NCI-H2171 treated with DMSO at 0.1 percent for 48 hours (cell line): ENCODE measurements at regions not wholly inside any gene's neighbourhood (a gene's known extent, or its start where the extent isn't known, plus 50 kb on each side); places are given as distances from the start of the nearest gene placed in this dataset.
"Not testable (repeated sequence)": the region's sequence is repeated elsewhere in the genome, so short reads cannot be mapped to it uniquely, and the experiment has no call there.

Source experiments
- DNase-seq: peaks from one replicate; lab custom pipeline; 2025; lab: John Stamatoyannopoulos, UW

DNA sequence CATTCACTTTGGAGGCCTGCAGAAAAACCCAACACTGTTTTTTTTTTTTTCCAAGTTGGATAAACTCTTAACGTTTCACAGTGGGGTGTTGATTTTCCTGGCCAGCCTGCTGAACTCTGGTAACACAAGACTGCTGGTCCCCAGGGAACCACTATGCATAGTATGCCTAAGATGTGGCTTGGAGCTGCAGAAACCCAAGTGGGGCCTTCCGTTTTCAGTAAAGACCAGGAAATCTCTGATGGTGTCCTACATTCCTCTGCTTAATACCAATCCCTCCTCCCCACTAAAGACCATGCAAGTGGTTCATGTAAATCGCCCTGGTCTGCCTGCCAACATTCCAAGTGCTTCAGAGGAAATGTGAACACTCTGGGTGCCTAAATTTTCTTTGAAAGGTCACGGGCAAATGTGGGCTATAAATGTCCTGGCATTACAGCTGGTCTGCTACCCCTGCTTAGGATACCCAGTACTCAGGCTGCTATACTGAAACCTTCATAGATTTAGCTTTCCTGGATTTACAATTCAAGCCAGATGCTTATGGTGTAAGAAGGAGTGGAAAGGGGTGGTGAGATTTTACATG is 615.4 kb downstream of the MAFB start:
- DNase-seq, result peak; percentile 58

DNA sequence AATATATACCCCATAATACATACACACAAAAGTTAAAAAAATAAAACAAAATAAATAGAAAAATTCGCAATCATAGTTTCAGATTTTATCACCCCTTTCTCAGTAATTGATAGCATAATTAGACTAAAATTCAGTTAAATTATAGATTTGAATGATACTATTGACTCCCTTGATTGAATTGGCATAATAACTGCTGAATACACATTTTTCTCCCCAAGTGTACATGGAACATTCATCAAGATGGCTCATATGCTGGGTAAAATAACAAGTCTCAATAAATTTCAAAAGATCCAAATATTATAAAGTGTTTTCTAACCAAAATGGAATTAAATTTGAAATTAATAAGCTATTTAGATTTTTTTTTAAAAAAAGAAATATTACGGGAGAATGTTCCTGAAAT is 616.1 kb downstream of the MAFB start:
- no peak for DNase-seq

DNA sequence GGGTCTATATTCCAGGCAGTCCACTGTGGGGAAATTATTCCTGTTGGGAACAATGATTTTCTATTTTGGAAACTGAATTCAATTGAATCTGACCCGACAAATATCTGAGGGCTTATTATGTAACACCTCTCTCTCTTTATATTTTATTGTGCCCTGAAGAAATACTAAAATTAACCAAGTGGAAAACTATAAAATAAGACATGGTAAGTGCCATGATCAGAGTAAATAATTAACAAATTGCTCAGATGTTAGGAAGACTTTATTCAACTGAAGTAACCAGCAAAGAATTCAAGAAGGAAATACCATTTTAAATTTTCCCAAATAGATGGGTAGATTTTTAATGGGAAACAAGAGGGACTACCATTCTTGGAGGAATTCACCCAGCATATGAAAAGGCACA is 632.9 kb downstream of the MAFB start:
- no peak for DNase-seq

DNA sequence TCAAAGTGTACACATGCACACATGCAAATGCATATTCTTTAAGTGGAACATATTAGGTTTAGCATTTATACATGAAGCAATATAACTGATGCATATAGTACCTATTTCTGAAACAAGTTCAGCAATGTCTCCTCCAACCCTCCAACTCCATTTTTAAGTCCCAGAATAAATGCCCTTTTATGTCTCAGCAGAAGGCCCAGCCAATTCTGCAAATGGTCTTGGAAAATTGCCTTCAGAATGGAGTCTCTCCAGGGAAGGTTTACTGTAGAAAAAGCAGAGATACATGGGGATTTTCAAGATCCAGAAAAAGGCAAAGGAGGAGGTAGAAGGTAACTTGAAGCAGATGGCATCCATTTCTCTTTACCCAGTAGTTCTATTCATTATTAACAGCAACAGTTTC is 633.3 kb downstream of the MAFB start:
- DNase-seq, result no peak

DNA sequence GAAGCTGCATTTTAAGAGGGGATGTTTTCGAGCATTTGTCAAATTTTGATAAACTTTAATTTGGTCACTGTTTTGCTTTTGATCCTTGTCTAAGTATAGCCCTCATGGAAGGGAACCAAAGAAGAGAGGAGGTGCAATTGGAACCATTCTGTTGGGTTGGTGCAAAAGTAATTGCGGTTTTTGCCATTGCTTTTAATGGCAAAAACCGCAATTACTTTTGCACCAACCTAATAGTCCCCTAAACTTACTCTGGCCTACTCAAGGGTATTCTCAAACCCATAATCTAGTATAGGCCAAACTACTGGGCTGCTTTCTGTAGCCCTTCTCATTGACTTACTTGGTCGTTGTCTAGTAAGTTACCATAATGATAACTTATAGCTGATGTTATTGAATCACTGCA is 634.7 kb downstream of the MAFB start:
- DNase-seq, result no peak

DNA sequence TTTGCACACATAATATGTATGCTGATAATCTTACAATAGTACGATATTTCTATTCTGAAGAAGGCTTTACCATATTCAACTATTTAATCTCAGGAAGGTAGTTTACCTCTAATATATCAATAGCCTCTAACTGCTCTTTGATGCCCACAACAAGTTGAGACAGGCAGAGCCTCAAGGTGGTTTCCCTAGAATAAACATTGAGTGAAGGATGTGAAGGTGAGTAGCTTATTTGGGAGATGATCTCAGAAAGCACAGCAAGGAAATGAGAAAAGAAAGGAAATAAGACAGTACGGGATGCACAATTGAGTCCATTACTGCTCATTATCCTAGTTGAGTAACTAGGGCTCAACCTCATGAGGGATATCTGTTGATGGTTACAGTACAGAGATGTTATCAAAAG is 638.4 kb downstream of the MAFB start:
- DNase-seq, result no peak

DNA sequence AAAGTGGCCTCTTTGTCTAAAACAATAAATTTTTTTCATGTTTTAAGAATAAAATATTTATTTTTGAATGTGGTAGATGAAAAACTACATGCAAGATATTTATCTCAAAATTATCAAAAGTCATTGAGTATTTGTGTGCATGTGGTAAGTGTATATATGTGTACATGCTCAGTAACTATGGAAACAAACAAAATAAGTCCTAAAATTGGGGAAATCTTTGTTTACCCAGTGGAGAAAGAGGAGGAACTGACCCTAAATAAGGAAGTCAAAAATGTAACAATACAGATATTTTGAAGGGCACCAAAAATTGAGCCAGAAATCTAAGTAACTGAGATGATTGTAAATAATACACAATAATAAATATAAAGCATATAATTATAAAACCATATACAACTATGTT is 639.2 kb downstream of the MAFB start:
- DNase-seq, result no peak

DNA sequence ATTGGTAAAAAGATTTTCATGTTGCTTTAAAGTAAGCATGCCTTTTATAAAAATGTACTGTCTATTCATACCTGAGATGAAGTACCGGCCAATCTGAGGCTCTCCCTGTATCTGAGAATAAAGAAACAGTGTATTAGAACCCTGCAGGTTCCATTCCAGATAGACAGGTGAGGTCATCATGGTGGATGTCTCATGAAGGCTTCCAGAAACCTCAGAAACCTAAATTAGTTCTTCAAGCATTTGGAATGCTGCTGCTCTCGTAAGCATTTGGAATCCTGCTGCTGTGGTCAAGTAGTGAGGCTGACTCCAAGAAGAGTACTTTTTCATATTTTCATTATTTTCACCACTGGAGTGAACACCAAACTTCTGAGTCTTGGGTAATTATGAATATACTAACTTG is 642.3 kb downstream of the MAFB start:
- no peak for DNase-seq

DNA sequence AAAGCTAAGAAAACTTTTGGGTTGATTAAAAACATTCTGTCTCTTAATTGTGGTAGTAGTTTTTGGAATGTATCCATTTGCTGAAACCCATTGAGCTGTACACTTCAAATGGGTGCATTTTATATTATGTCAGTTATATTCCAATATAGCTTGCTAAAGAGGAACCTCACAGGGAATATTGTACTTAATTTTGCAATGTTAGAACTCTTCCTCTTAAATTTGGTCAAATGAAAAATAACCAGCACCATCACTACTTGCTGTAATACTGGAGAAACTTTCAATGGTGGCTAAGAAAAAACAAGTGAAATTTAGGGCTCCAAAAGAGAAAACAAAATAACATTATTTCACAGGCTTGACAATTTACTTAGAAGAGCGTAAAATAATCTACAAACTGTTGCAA is 651.5 kb downstream of the MAFB start:
- no peak for DNase-seq

DNA sequence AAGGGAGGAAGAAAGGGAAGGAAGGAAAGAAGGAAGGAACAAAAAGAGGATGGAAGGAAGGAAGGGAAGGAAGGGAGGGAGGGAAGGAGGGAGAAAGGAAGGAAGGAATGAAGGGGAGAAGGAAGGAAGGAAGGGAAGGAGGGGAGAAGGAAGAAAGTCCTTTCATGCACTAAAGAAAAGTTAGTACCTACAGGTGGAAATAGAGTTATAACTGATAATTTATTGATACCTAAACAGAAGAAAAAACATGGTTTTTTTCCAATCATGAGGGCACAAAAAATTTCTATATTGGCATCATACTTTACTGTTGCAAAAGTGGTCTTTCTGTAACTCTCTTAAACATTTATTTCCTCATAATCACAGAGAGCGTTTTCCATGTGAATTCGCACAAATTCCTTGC is 659.4 kb downstream of the MAFB start:
- no peak for DNase-seq

DNA sequence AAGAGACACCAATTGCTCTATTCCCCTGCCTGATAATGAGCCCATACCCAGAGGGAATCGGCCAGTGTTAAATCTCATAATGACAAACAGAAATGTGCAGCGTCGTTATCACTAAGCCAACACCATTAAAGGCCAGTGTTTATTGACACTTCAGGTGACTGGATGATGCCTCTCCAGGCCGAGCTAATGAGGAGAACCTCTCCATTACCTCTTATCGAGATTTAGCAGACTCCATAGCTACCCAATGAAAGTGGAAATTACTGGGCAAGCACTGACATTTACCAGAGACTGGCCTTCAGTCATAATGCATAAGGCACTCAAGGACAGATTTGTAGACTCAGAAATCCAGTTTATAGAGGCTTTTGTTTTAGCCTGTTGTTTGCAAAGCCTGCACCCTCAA is 669.5 kb downstream of the MAFB start:
- DNase-seq, result no peak

DNA sequence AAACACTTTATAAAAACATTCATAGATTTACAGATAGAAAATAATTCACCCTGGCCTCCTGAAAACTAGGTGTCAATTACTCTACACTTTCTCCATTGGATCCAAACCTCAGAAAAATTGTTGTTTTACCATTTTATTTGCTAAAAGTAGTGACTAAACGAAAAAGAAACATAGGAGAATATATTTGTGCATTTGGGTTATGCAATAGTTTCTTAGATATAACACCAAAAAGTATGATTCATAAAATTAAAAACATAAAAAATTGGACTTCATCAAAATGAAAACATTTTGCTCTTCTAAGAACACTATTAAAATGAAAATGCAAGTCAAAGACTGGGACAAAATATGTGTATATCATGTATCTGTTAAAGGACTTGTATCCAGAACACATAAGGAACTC is 671.3 kb downstream of the MAFB start:
- no peak for DNase-seq

DNA sequence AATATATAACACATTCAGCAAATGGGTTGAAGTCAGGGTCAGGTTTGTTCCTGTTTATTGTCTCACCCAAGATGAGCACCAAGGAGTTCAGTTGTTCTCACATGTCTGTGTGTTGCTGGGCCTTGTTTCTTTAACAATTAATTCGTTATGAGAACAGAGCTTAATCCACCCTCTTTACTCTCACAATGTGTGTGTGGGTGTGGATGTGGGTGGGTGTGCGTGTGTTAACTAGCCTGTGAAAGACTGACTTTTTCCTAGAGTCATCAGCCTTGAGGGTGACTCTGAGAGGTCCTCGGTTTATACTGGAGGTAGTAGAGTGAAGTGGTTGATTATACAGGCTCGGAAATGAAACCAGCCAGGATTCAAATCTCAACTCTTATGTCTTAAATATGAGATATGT is 672.1 kb downstream of the MAFB start:
- no peak for DNase-seq

DNA sequence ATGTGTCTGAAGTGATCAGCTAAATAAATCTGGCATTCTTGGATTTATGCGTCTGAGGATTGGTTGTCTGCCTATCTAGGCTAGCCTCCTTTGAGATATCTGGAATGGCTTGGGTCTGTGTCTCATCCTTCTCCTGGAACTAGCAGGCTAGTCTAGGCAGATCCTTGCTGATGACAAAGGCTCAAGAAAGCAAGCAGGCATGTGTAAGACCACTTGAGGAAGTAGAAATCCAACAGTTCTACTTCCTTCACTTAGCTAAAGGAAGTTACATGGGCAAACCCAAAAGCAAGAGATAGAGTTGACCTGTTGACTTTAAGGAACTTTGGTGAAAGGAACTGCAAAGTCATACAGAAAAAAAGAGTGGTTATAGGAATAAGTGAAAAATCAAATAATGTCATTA is 672.6 kb downstream of the MAFB start:
- DNase-seq, result no peak

DNA sequence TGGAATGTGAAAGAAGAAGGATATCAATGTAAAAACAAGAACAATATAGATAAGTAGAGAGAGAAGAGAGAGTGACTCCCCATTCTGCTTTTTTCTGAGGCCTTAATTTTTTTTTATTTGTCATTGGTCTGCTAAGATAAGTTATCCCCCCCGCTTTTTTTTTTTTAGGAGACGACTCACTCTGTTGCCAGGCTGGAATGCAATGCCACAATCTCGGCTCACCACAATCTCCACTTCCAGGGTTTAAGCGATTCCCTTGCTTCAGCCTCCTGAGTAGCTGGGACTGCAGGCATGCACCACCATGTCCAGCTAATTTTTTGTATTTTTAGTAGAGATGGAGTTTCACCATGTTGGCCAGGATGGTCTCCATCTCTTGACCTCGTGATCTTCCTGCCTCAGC is 677.0 kb downstream of the MAFB start:
- not testable (repeated sequence) for DNase-seq

DNA sequence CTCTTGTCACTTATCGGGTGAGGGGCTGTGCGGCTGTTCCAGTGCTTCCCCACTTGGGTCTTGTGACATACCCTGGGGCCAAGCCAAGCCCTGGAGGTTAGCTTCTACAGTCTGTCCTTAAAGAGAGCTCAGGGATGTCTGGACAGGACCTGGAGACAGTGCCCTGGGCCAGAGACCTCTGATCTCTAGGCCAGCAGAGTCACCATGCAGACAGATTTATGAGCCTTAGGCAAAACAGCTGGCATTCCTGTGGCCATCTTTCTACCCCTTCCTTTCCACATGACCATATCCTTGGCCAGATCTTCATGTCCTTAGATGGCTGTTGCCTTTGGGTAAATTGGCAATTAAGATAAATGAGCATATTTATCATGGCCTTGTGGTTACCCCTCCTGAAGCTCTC is 678.6 kb downstream of the MAFB start:
- DNase-seq, result no peak

DNA sequence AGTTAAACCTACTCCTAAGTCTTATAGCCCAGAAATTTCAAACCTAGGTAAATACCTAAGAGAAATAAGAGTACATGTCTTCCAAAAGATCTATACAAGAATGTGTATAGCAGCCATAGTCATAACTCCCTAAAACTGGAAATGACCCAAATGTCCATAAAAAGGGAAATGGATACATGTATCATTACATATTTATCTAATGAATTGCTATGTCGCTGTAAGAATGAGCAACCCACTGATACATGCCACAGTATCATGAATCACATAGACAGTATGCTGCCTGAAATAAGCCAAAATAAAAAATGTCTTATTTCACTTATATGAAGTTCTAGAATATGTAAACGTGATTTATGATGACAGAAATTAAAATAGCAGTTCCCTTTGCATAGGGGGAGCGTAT is 679.5 kb downstream of the MAFB start:
- DNase-seq, result no peak

DNA sequence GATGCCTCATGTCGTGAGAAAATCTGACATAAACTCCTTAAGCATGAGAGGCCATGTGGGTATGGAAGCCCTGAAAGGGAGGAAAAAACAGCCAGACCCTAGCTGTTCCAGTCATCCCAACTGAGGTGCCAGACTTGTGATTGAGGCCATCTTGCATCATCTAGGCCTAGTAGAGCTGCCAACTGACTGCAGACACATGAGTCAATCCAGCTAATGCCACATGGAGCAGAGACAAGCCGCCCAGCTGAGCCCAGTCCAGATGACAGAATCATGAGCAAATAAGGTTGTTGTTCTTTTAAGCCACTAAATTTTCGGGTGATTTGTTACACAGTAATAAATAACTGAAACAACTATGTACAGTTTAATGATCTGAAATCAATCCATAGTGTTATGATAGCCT is 680.9 kb downstream of the MAFB start:
- peak; percentile 33 for DNase-seq

DNA sequence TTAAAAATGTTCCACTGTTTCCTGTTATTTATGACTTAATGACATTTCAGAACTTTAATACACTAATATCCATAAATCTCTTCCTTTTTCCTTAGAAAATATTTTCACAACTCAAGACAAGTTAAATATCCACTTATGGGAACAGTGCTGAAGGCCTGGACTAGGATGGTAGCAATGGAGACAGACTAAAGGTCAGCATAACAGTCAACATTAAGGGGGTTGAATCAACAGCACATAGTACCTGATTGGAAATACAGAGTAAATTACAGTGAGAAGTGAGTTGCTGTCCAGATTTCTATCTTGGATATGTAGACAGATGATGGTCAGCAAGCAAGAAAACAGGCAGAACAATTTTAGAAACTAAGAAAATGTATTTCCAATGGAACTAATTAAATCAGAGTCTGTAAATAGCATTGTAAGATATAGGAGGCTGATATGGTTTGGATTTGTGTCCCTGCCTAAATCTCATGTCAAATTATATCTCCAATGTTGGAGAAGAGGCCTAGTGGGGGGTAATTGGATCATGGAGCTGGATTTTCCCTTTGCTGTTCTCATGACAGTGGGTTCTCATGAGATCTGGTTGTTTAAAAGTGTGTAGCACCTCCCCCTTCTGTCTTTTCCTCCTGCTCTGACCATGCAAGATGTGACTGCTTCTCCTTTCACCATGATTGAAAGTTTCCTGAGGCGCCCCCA is 682.7 kb downstream of the MAFB start:
- no peak for DNase-seq

DNA sequence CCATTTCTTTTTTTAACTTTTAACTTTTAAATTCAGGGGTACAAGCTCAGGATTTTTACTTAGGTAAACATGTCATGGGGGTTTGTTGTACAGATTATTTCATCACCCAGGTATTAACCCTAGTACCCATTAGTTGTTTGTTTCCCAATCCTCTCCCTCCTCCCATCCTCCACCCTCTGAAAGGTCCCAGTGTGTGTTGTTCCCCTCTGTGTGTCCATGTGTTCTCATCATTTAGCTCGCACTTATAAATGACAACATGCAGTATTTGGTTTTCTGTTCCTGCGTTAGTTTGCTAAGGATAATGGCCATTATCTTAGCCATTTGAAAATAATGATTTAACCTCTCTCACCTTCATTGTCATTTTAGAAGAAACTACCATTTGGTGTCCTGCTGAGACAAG is 684.9 kb downstream of the MAFB start:
- not testable (repeated sequence) for DNase-seq

DNA sequence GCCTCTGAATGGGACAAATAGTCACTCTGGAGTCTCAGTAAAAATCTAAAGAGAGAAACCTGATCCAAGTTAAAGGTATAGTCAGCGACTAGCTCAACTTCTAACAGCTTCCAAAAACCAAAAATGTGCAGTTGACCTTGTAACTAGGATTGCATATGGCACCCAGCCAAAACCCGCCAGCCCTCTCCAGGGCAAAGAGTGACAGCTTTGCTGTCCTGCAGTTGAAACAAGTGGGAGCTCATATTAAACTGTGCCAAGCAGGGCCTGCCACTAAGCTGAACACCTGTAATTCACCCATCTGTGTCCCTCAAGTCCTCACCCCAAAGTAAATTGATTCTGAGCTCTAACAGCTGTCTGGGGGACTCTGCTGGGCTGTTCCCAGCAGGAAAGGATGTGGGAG is 695.3 kb downstream of the MAFB start:
- peak; percentile 100 for DNase-seq

DNA sequence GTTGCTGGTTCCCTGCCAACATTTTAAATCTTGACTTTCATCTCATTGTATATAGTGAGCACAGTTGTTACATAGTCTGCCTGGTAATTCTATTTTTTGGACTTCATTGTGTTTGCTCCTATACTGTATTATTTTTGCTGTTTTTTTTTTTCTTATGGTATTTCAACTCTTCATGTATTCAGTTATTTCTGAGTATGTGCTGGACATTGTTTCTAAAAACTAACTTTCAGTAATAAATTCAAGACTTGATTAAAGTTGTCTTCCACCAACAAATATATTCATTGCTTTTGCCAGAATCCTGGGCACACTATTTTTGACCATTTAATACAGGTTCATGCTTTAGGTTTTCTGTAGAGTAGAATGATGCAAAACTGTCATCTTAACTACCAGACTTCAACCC is 698.3 kb downstream of the MAFB start:
- no peak for DNase-seq

DNA sequence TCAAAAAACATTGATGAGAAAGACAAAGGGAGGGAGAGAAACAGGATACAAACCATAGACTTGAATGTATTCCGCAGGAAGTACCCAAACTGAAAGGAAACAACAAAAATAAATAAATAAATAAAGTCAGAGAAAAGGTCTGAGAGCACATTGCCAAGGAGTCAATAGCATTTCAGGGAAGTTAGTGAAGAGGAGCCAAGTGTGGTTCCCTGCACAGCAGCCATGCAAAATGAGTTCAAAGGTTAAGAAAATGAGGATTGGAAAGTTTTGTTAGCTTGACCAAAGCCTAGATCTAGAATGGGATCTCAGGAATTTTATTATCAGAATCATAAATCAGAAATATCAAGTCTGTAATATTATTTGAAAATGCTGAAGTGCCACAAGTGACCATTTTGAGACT is 700.0 kb downstream of the MAFB start:
- no peak for DNase-seq

DNA sequence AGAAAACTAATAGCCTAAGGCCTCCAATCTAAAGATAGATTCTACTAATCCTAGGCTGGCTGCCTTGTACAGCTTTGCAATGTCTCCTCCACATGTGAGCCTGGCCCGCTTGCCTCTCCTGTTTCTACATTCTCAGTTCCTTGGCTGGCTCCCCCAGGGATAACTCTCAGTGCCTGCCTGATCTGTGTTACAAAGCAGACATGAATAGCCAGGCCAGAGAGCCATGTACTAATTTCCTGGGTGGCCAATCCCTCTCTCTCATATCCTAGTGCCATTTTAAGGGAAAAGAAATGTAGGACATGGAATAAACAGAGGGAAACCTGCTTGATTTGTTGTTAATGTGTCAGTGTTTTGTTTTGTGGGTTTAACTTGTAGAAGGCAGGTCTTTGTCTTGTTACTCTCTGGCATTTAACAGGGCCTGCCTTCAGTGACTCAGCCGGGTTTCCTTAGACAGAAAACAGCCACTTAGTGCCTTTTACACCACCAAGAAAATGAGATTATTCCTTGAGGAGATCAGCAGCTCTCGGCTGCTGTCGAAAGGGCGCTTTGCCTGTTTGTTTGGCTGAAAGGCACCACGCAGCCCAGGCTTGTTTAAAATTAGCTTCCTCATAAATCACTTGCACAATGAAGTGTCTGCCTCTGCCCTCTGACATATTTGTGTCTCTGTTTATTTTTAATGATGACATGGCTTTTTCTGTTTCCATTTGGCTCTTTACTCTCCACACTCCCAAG is 702.7 kb downstream of the MAFB start:
- DNase-seq, result peak; percentile 43
